Sigmoid colon (tissue), 4 donors: ENCODE measurements at regions not wholly inside any gene's neighbourhood (a gene's known extent, or its start where the extent isn't known, plus 50 kb on each side); places are given as distances from the start of the nearest gene placed in this dataset.

Experiments
- CTCF ChIP-seq, 4 experiments: fragments of 450-650 bp in 3 of 4; fragments of 200-600 bp in 1 of 4; IDR thresholded peaks; one replicate each; pipeline ENCODE4 v1.5.1; 2016 to 2019; ENCODE audit warnings: antibody characterized with exemption in 4 of 4, mild to moderate bottlenecking in 3 of 4, moderate library complexity in 2 of 4
- EP300 ChIP-seq, 4 donors: sonication (generic); formaldehyde crosslinking; IDR thresholded peaks; one replicate each; pipeline ENCODE4 v1.6.1; 2017; ENCODE audit warnings: antibody characterized with exemption in 4 of 4
- POLR2A ChIP-seq, 2 donors: fragments of 450-650 bp; IDR thresholded peaks; one replicate each; pipeline ENCODE4 v1.6.1; 2016; ENCODE audit warnings: antibody characterized with exemption in 2 of 2, mild to moderate bottlenecking in 2 of 2, moderate library complexity in 2 of 2
- POLR2AphosphoS5 ChIP-seq, 4 donors: sonication (generic); formaldehyde crosslinking; IDR thresholded peaks; one replicate each; pipeline ENCODE4 v1.6.1; 2017; ENCODE audit warnings: antibody characterized with exemption in 4 of 4

- TF ChIP-seq CTCF (IDR thresholded peaks at IDR 0.05): no peak
- no peak for TF ChIP-seq POLR2AphosphoS5 (IDR thresholded peaks at IDR 0.05)
- no peak for TF ChIP-seq POLR2A (IDR thresholded peaks at IDR 0.05)
- no peak for TF ChIP-seq EP300 (IDR thresholded peaks at IDR 0.05)
Observed at GRCh38 chr5:98641671-98642070, 131.8 kb upstream of the RGMB start.
